ENCODE measurements at regions not wholly inside any gene's neighbourhood (a gene's known extent, or its start where the extent isn't known, plus 50 kb on each side); places are given as distances from the start of the nearest gene placed in this dataset.

GRCh38 chr11:109867784-109868183 is 225.4 kb upstream of the ZC3H12C start:
- no peak for DNase-seq

GRCh38 chr11:109869536-109869935 is 223.7 kb upstream of the ZC3H12C start:
- DNase-seq: no peak

- no peak for DNase-seq
Measured at GRCh38 chr11:109870297-109870696, 222.9 kb upstream of the ZC3H12C start.

GRCh38 chr11:109877043-109877442 is 216.1 kb upstream of the ZC3H12C start:
- no peak for DNase-seq

GRCh38 chr11:109884501-109884900 is 208.7 kb upstream of the ZC3H12C start:
- no peak for DNase-seq

GRCh38 chr11:109885006-109885405 is 208.2 kb upstream of the ZC3H12C start:
- DNase-seq: no peak

GRCh38 chr11:109892321-109892794 is 200.8 kb upstream of the ZC3H12C start:
- no peak for DNase-seq

- no peak for DNase-seq
Measured at GRCh38 chr11:109894242-109894641, 198.9 kb upstream of the ZC3H12C start.

GRCh38 chr11:109898592-109898991 is 194.6 kb upstream of the ZC3H12C start:
- DNase-seq: no peak

- DNase-seq: no peak
Measured at GRCh38 chr11:109902764-109903433, 190.3 kb upstream of the ZC3H12C start.

GRCh38 chr11:109911488-109911887 is 181.7 kb upstream of the ZC3H12C start:
- no peak for DNase-seq

GRCh38 chr11:109914038-109914437 is 179.2 kb upstream of the ZC3H12C start:
- DNase-seq: no peak

- DNase-seq: no peak
Measured at GRCh38 chr11:109914809-109915653, 178.2 kb upstream of the ZC3H12C start.

- no peak for DNase-seq
Measured at GRCh38 chr11:109926941-109927340, 166.3 kb upstream of the ZC3H12C start.

GRCh38 chr11:109929308-109929707 is 163.9 kb upstream of the ZC3H12C start:
- DNase-seq: no peak

GRCh38 chr11:109933126-109933525 is 160.1 kb upstream of the ZC3H12C start:
- DNase-seq: no peak

GRCh38 chr11:109934151-109934550 is 159.0 kb upstream of the ZC3H12C start:
- DNase-seq: no peak

- no peak for DNase-seq
Measured at GRCh38 chr11:109936661-109937180, 156.5 kb upstream of the ZC3H12C start.

- DNase-seq: no peak
Measured at GRCh38 chr11:109937968-109938367, 155.2 kb upstream of the ZC3H12C start.

- DNase-seq: no peak
Measured at GRCh38 chr11:109939166-109939810, 153.9 kb upstream of the ZC3H12C start.

- no peak for DNase-seq
Measured at GRCh38 chr11:109940816-109941215, 152.4 kb upstream of the ZC3H12C start.

- DNase-seq: no peak
Measured at GRCh38 chr11:109945626-109946321, 147.4 kb upstream of the ZC3H12C start.

Measured in CD4-positive, alpha-beta T cell treated with Interleukin-4 for 4 hours (primary cell).